ENCODE measurements at regions not wholly inside any gene's neighbourhood (a gene's known extent, or its start where the extent isn't known, plus 50 kb on each side); places are given as distances from the start of the nearest gene placed in this dataset.

DNA sequence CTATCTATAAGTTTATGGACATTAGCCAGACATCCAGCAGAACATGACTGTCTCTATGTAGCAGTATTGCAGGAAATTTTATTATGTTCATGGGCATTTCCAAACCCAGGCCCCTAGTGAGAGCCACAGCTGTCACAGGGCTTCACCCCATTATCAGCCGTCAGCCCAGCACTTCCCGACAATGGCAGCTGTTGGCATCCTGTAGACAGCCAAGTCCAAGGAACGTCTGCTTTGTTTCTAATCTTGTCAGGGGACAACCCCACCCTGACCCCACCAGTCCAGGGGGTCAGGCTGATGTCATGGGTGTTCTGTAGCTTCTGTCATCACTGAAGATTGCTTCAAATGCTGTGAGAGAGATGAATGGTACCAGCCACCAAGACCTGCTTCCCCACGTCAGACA is 565.3 kb upstream of the BRINP1 start:
- Histone ChIP-seq H3K4me1 (ENCODE audit: control insufficient read depth in 2 of 2, insufficient read depth in 2 of 2, low read length in 2 of 2) (no peaks in the 10 kb centered on the region), H3K27me3 (ENCODE audit: control insufficient read depth in 2 of 2, insufficient read depth in 1 of 2, low read length in 1 of 2) (no peaks in the 10 kb centered on the region), H3K27ac (ENCODE audit: low read depth in 1 of 2, low read length in 1 of 2) (no peak overlapping the region), H3K36me3 (ENCODE audit: control insufficient read depth in 2 of 2, insufficient read depth in 2 of 2, low read length in 1 of 2) (no peaks in the 10 kb centered on the region), H3K4me3 (ENCODE audit: low read length in 2 of 2) (no peak overlapping the region), H3K9me3 (ENCODE audit: control insufficient read depth in 2 of 2, insufficient read depth in 1 of 2, low read length in 1 of 2) (peaks cover 0 to 1% of the 10 kb centered on the region in 2 donors)
- no peak for DNase-seq (ENCODE audit: low read depth in 6 of 9, low spot score in 9 of 9)
- 81% methylated on average over 4 of the region's 4 CpGs for WGBS

DNA sequence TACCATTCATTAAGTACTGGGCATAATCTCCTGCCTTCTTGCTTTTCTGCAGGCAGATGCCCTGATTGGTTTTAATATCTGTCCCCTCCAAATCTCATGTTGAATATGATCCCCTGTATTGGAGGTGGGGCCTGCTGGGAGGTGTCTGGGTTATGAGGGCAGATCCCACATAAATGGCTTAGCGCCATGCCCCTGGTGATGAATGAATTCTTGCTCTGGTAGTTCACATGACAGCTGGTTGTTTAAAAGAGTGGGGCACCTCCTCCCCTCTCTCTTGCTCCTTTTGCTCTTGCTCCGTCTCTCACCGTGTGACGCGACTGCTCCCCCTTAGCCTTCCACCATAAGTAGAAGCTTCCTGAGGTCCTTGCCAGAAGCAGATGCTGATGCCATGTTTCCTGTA is 564.0 kb upstream of the BRINP1 start:
- Histone ChIP-seq H3K27me3 (ENCODE audit: control insufficient read depth in 2 of 2, insufficient read depth in 1 of 2, low read length in 1 of 2) (no peaks in the 10 kb centered on the region), H3K4me3 (ENCODE audit: low read length in 2 of 2) (no peak overlapping the region), H3K27ac (ENCODE audit: low read depth in 1 of 2, low read length in 1 of 2) (no peak overlapping the region), H3K4me1 (ENCODE audit: control insufficient read depth in 2 of 2, insufficient read depth in 2 of 2, low read length in 2 of 2) (no peaks in the 10 kb centered on the region), H3K9me3 (ENCODE audit: control insufficient read depth in 2 of 2, insufficient read depth in 1 of 2, low read length in 1 of 2) (peaks cover 0 to 1% of the 10 kb centered on the region in 2 donors), H3K36me3 (ENCODE audit: control insufficient read depth in 2 of 2, insufficient read depth in 2 of 2, low read length in 1 of 2) (no peaks in the 10 kb centered on the region)
- WGBS, result 95% methylated on average over 5 of the region's 5 CpGs
- no peak for DNase-seq (ENCODE audit: low read depth in 6 of 9, low spot score in 9 of 9)

DNA sequence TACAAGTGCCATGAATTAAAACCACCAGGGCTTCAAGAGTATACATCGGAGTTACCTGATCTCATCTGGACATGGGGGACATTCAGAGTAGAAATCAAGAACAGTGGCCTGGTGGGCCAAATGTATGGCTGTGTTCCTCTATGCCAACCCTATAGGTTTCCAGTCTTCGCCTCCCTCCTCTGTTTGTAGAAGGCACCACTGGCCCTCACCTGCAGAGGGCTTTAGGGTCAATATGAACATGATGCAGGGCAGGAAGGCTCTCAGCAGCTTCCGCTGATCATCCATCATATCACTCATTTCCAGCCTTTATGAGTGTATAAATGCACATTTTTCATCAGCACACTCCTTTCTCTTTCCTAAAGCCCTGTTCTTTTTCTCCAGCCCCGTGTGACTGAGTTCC is 555.5 kb upstream of the BRINP1 start:
- no peaks in the 10 kb centered on the region for H3K36me3 ChIP-seq (ENCODE audit: control insufficient read depth in 2 of 2, insufficient read depth in 2 of 2, low read length in 1 of 2)
- DNase-seq (ENCODE audit: low read depth in 6 of 9, low spot score in 9 of 9), result no peak
- H3K27ac ChIP-seq (ENCODE audit: low read depth in 1 of 2, low read length in 1 of 2), result no peak overlapping the region
- H3K4me1 ChIP-seq (ENCODE audit: control insufficient read depth in 2 of 2, insufficient read depth in 2 of 2, low read length in 2 of 2), result no peaks in the 10 kb centered on the region
- 84% methylated on average over 4 of the region's 4 CpGs for WGBS
- no peak overlapping the region for H3K4me3 ChIP-seq (ENCODE audit: low read length in 2 of 2)
- no peaks in the 10 kb centered on the region for H3K9me3 ChIP-seq (ENCODE audit: control insufficient read depth in 2 of 2, insufficient read depth in 1 of 2, low read length in 1 of 2)
- H3K27me3 ChIP-seq (ENCODE audit: control insufficient read depth in 2 of 2, insufficient read depth in 1 of 2, low read length in 1 of 2), result no peaks in the 10 kb centered on the region

DNA sequence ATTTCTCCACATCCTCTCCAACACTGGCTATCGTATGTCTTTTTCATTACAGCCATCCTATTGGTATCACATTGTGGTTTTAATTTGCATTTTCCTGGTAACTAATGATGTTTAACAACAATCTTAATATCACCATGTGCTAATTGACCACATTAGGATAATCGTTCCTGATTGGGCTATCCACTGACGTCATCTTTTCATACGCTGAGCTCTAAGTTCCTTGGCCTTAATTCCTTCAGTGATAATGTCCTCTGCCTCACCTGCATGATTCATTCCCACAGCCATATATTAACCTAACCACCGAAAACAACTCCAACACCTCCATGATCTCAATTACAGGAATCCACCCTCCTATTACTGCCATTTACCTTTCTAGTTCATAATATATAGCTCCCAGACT is 547.9 kb upstream of the BRINP1 start:
- 95% methylated on average over 5 of the region's 5 CpGs for WGBS
- H3K27ac ChIP-seq (ENCODE audit: low read depth in 1 of 2, low read length in 1 of 2), result no peak overlapping the region
- no peak for DNase-seq (ENCODE audit: low read depth in 6 of 9, low spot score in 9 of 9)
- no peaks in the 10 kb centered on the region for H3K27me3 ChIP-seq (ENCODE audit: control insufficient read depth in 2 of 2, insufficient read depth in 1 of 2, low read length in 1 of 2)
- no peaks in the 10 kb centered on the region for H3K9me3 ChIP-seq (ENCODE audit: control insufficient read depth in 2 of 2, insufficient read depth in 1 of 2, low read length in 1 of 2)
- no peak overlapping the region for H3K4me3 ChIP-seq (ENCODE audit: low read length in 2 of 2)
- no peaks in the 10 kb centered on the region for H3K36me3 ChIP-seq (ENCODE audit: control insufficient read depth in 2 of 2, insufficient read depth in 2 of 2, low read length in 1 of 2)
- H3K4me1 ChIP-seq (ENCODE audit: control insufficient read depth in 2 of 2, insufficient read depth in 2 of 2, low read length in 2 of 2), result no peaks in the 10 kb centered on the region

DNA sequence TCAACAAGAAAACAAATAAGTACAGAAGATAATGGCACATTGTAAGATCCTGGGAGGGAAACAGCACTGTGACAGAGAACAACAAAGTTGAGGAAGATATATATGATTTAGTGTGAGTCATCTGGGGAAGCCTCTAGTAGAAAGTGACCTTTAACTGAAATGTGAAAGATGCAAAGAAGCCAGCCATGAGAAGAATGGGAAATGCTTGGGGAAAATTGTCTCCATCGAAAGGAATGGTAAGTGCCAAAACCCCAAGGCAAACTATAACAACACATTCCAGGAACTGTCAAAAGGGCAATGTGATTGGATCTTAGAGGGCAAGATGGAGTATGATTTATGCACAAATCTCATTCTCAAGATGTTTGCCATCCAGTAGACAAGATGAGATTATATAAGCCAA is 537.8 kb upstream of the BRINP1 start:
- DNase-seq (ENCODE audit: low read depth in 6 of 9, low spot score in 9 of 9), result no peak
- Histone ChIP-seq H3K27me3 (ENCODE audit: control insufficient read depth in 2 of 2, insufficient read depth in 1 of 2, low read length in 1 of 2) (no peaks in the 10 kb centered on the region), H3K27ac (ENCODE audit: low read depth in 1 of 2, low read length in 1 of 2) (no peak overlapping the region), H3K4me1 (ENCODE audit: control insufficient read depth in 2 of 2, insufficient read depth in 2 of 2, low read length in 2 of 2) (no peaks in the 10 kb centered on the region), H3K4me3 (ENCODE audit: low read length in 2 of 2) (no peak overlapping the region), H3K9me3 (ENCODE audit: control insufficient read depth in 2 of 2, insufficient read depth in 1 of 2, low read length in 1 of 2) (no peaks in the 10 kb centered on the region), H3K36me3 (ENCODE audit: control insufficient read depth in 2 of 2, insufficient read depth in 2 of 2, low read length in 1 of 2) (no peaks in the 10 kb centered on the region)
- 100% methylated on average over 1 of the region's 1 CpG for WGBS

DNA sequence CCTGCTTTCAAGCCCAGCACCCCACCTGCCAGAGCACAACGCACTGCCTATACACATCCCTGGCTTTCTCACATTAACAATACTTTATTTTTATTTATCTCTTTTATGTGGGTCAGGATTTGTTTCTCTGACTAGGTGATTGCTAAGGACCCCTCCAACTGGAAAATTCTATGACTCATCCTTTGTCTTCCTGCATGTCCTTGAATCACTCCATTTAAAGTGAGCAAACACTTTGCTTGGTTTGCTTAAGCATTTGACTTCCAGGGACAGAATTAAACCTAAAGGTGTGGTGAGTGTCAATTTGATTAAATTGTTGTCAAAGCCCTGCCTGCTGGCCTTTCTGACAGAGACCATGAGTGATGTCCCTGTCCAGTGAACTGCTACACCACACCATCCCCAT is 536.5 kb upstream of the BRINP1 start:
- no peak overlapping the region for H3K27ac ChIP-seq (ENCODE audit: low read depth in 1 of 2, low read length in 1 of 2)
- H3K36me3 ChIP-seq (ENCODE audit: control insufficient read depth in 2 of 2, insufficient read depth in 2 of 2, low read length in 1 of 2), result no peaks in the 10 kb centered on the region
- no peak overlapping the region for H3K4me3 ChIP-seq (ENCODE audit: low read length in 2 of 2)
- H3K9me3 ChIP-seq (ENCODE audit: control insufficient read depth in 2 of 2, insufficient read depth in 1 of 2, low read length in 1 of 2), result no peaks in the 10 kb centered on the region
- 98% methylated on average over 1 of the region's 1 CpG for WGBS
- DNase-seq (ENCODE audit: low read depth in 6 of 9, low spot score in 9 of 9), result no peak
- no peaks in the 10 kb centered on the region for H3K27me3 ChIP-seq (ENCODE audit: control insufficient read depth in 2 of 2, insufficient read depth in 1 of 2, low read length in 1 of 2)
- H3K4me1 ChIP-seq (ENCODE audit: control insufficient read depth in 2 of 2, insufficient read depth in 2 of 2, low read length in 2 of 2), result no peaks in the 10 kb centered on the region

DNA sequence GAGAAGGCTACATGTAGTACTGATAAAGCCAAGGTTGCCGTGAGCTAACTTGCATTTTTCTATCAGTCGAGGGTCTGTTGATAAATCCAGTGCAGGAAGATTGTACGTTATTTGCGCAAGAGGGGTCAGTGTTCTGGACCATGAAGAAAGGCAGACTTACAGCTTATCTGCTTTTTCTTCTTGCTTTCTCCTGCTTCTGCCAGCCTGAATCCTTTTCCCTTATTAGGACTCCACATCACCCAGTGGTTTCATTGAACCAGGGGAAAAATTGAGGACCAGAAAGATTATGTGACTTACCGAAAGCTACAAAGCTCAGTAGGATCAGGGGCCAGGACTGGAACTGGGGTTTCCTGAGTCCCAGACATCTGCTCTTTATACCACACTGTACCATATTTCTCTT is 534.6 kb upstream of the BRINP1 start:
- 92% methylated on average over 5 of the region's 5 CpGs for WGBS

DNA sequence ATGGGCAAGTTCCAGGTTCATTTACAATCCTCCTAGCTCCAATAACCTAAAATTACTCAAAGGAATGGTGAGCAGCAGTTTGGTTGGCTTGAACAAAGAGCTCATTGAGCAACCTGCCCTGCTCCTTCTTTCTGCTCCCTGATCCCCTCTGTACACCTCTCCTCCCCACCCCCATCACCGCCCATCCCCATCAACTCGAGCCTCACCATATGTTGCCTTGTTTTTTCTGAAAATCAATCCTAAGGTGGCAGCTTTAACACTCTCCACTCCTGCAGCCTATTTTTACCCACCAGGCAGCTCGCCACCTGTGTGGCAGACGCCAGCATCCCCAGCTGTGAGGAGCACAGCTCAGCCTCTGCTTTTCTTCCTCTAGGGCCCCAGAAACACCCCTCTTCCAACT is 533.4 kb upstream of the BRINP1 start:
- Histone ChIP-seq H3K4me1 (ENCODE audit: control insufficient read depth in 2 of 2, insufficient read depth in 2 of 2, low read length in 2 of 2) (no peaks in the 10 kb centered on the region), H3K27me3 (ENCODE audit: control insufficient read depth in 2 of 2, insufficient read depth in 1 of 2, low read length in 1 of 2) (no peaks in the 10 kb centered on the region), H3K27ac (ENCODE audit: low read depth in 1 of 2, low read length in 1 of 2) (no peak overlapping the region)

More for the DNA sequence above, 534.6 kb upstream of the BRINP1 start:
- Histone ChIP-seq H3K4me3 (ENCODE audit: low read length in 2 of 2) (no peak overlapping the region), H3K27me3 (ENCODE audit: control insufficient read depth in 2 of 2, insufficient read depth in 1 of 2, low read length in 1 of 2) (no peaks in the 10 kb centered on the region), H3K36me3 (ENCODE audit: control insufficient read depth in 2 of 2, insufficient read depth in 2 of 2, low read length in 1 of 2) (no peaks in the 10 kb centered on the region), H3K9me3 (ENCODE audit: control insufficient read depth in 2 of 2, insufficient read depth in 1 of 2, low read length in 1 of 2) (no peaks in the 10 kb centered on the region), H3K4me1 (ENCODE audit: control insufficient read depth in 2 of 2, insufficient read depth in 2 of 2, low read length in 2 of 2) (no peaks in the 10 kb centered on the region), H3K27ac (ENCODE audit: low read depth in 1 of 2, low read length in 1 of 2) (no peak overlapping the region)
- no peak for DNase-seq (ENCODE audit: low read depth in 6 of 9, low spot score in 9 of 9)

DNA sequence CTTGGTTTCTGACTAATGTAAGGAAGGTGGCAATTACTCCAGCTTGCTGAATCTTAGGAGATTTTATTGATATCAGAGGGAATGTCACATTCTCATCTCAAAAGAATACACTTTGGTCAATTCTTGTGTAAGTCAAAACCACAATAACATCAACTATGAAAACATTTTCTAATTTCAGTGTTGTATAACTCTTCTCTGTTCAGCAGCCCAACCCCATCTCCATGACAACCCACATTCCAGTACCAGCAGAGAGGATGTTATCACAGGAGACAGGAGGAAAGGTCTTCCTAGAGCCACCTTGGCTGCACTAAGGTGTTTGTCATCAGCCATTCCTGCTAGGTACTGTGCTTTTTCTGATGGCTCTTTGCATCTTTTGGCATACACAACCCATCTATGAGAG is 529.1 kb upstream of the BRINP1 start:
- H3K27me3 ChIP-seq (ENCODE audit: control insufficient read depth in 2 of 2, insufficient read depth in 1 of 2, low read length in 1 of 2), result no peaks in the 10 kb centered on the region
- DNase-seq (ENCODE audit: low read depth in 6 of 9, low spot score in 9 of 9), result no peak
- no peaks in the 10 kb centered on the region for H3K4me1 ChIP-seq (ENCODE audit: control insufficient read depth in 2 of 2, insufficient read depth in 2 of 2, low read length in 2 of 2)
- no peak overlapping the region for H3K4me3 ChIP-seq (ENCODE audit: low read length in 2 of 2)
- H3K27ac ChIP-seq (ENCODE audit: low read depth in 1 of 2, low read length in 1 of 2), result no peak overlapping the region
- no peaks in the 10 kb centered on the region for H3K9me3 ChIP-seq (ENCODE audit: control insufficient read depth in 2 of 2, insufficient read depth in 1 of 2, low read length in 1 of 2)
- H3K36me3 ChIP-seq (ENCODE audit: control insufficient read depth in 2 of 2, insufficient read depth in 2 of 2, low read length in 1 of 2), result no peaks in the 10 kb centered on the region

More for the DNA sequence above, 533.4 kb upstream of the BRINP1 start:
- no peak overlapping the region for H3K4me3 ChIP-seq (ENCODE audit: low read length in 2 of 2)
- H3K9me3 ChIP-seq (ENCODE audit: control insufficient read depth in 2 of 2, insufficient read depth in 1 of 2, low read length in 1 of 2), result no peaks in the 10 kb centered on the region
- no peaks in the 10 kb centered on the region for H3K36me3 ChIP-seq (ENCODE audit: control insufficient read depth in 2 of 2, insufficient read depth in 2 of 2, low read length in 1 of 2)
- 59% methylated on average over 4 of the region's 4 CpGs for WGBS
- no peak for DNase-seq (ENCODE audit: low read depth in 6 of 9, low spot score in 9 of 9)

DNA sequence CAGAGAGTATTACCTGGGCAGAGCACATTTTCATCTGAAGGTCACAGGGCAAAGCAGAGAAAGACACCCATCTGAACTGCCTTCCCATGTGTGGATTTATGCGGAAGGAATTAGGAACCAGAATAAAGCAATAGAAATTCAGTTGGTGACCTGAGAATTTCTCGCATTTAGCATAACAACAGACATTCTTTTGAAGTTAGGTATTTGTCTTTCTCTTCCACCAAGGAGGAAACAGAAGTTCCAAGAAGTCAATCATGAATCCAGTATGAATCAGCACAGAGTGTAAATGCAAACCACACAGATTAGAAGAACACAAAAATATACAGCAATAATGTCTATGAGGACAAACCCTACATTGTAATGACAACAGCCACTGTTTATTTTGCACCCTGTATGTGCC is 515.2 kb upstream of the BRINP1 start:
- 67% methylated on average over 2 of the region's 2 CpGs for WGBS
- Histone ChIP-seq H3K36me3 (ENCODE audit: control insufficient read depth in 2 of 2, insufficient read depth in 2 of 2, low read length in 1 of 2) (no peaks in the 10 kb centered on the region), H3K27ac (ENCODE audit: low read depth in 1 of 2, low read length in 1 of 2) (no peak overlapping the region), H3K27me3 (ENCODE audit: control insufficient read depth in 2 of 2, insufficient read depth in 1 of 2, low read length in 1 of 2) (no peaks in the 10 kb centered on the region), H3K4me1 (ENCODE audit: control insufficient read depth in 2 of 2, insufficient read depth in 2 of 2, low read length in 2 of 2) (no peaks in the 10 kb centered on the region), H3K4me3 (ENCODE audit: low read length in 2 of 2) (no peak overlapping the region), H3K9me3 (ENCODE audit: control insufficient read depth in 2 of 2, insufficient read depth in 1 of 2, low read length in 1 of 2) (no peaks in the 10 kb centered on the region)
- no peak for DNase-seq (ENCODE audit: low read depth in 6 of 9, low spot score in 9 of 9)

All from thymus (tissue), 11 donors.